Testis (tissue), 2 donors: ENCODE measurements at regions not wholly inside any gene's neighbourhood (a gene's known extent, or its start where the extent isn't known, plus 50 kb on each side); places are given as distances from the start of the nearest gene placed in this dataset.

Experiments
- CTCF ChIP-seq, 3 experiments: fragments of 450-650 bp in 2 of 3; fragments of 200-600 bp in 1 of 3; sonication (generic) in 1 of 3; IDR thresholded peaks; one replicate each; pipeline ENCODE4 v1.5.1; 2016 to 2019; ENCODE audit warnings: antibody characterized with exemption in 3 of 3, mild to moderate bottlenecking in 2 of 3, moderate library complexity in 1 of 3
- POLR2A ChIP-seq: fragments of 450-650 bp; IDR thresholded peaks from one replicate; pipeline ENCODE4 v1.6.1; 2017; ENCODE audit warnings: antibody characterized with exemption, mild to moderate bottlenecking, moderate library complexity

- TF ChIP-seq POLR2A: no peak
- no peak for TF ChIP-seq CTCF (IDR thresholded peaks at IDR 0.05)
Observed at GRCh38 chr3:28087591-28087990, 153.8 kb upstream of the CMC1 start.
